ENCODE measurements at regions not wholly inside any gene's neighbourhood (a gene's known extent, or its start where the extent isn't known, plus 50 kb on each side); places are given as distances from the start of the nearest gene placed in this dataset.

- DNase-seq, result no peak
- Histone ChIP-seq H3K36me3 (no peaks in the 10 kb centered on the region), H3K4me3 (no peak overlapping the region), H3K27ac (no peak overlapping the region), H3K9me3 (no peaks in the 10 kb centered on the region), H3K27me3 (peaks cover 0 to 1% (median 0%) of the 10 kb centered on the region in 4 donors), H3K4me1 (no peaks in the 10 kb centered on the region)
- 69 to 78% methylated on average over 6 of the region's 6 CpGs for WGBS, 2 donors
- intact Hi-C loops (cut with DNase I), result no loop called here
- no peak for TF ChIP-seq POLR2A (IDR thresholded peaks at IDR 0.05)
- no peak for TF ChIP-seq CTCF (IDR thresholded peaks at IDR 0.05)
Observed at GRCh38 chr4:164368894-164369293, 385.0 kb upstream of the SMIM31 start.

DNA sequence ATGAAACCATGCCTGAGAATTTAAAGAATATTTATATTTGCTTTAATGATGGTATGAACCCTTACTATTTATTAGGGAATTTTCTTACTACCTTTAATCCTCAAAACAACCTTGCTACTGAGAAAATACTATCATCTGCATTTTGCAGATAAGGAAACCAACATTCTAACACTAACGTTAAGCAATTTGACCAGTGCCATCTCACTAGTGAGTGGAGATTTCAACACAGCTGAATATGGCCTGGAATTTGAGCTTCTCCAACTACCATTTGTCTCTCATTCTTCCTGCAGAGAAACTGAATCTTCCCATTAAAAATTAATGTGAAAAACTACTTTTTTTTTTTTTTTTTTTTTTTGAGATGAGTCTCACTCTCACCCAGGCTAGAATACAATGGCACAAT lies 380.9 kb upstream of the SMIM31 start:
- Histone ChIP-seq H3K4me1 (no peaks in the 10 kb centered on the region), H3K27me3 (peaks cover 0 to 3% (median 0%) of the 10 kb centered on the region in 4 donors), H3K4me3 (no peak overlapping the region), H3K9me3 (no peaks in the 10 kb centered on the region), H3K36me3 (no peaks in the 10 kb centered on the region), H3K27ac (no peak overlapping the region)
- no peak for DNase-seq
- 85 to 87% methylated on average over 1 of the region's 1 CpG for WGBS, 2 donors
- intact Hi-C loops (cut with DNase I), result no loop called here
- TF ChIP-seq CTCF (IDR thresholded peaks at IDR 0.05) (no peak), POLR2A (IDR thresholded peaks at IDR 0.05) (no peak)

DNA sequence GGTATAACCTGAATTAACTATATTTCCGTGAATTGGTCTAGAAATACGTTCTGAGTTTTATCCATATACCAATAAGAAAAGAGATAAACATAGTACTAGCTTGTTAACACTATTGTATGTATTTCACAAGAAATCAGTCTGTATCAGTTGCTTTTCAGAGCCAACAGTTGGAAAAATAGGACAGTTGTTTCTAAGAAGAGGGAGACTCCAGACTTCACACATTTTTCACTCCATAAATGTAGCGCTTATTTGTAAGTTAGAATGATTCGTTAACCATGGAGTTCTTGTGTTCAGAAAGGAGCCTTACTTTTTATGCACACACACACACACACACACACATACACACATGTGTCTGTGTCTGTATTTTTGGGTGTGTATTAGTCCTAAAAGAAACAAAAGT lies 376.7 kb upstream of the SMIM31 start:
- no peaks in the 10 kb centered on the region for H3K4me1 ChIP-seq
- WGBS, 2 donors, result 82% methylated on average over 4 of the region's 4 CpGs
- H3K4me3 ChIP-seq, result no peak overlapping the region
- no peaks in the 10 kb centered on the region for H3K36me3 ChIP-seq
- H3K9me3 ChIP-seq, result no peaks in the 10 kb centered on the region
- no peak for DNase-seq
- intact Hi-C loops (cut with DNase I), result no loop called here
- H3K27me3 ChIP-seq, result peaks cover 0 to 19% (median 1%) of the 10 kb centered on the region in 4 donors
- no peak for TF ChIP-seq POLR2A (IDR thresholded peaks at IDR 0.05)
- TF ChIP-seq CTCF (IDR thresholded peaks at IDR 0.05), result no peak
- no peak overlapping the region for H3K27ac ChIP-seq

DNA sequence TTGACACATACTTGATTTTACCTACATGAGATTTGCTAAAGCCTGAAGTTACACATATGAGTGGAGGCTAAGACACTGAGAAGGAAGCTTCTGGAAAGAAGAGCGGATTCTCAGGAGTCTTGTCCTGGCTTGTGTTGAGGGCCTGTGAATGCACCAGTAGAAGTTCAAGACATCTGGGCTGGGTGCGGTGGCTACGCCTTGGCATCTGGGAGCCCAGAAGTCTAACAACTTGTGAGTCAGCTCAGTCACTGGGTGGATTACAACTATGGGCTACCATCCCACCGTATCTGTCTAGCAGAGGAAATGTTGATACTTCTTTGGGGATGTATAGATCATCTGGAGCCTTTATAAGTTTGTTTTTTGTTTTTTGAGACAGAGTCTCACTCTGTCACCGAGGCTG lies 375.6 kb upstream of the SMIM31 start:
- DNase-seq, result no peak
- H3K36me3 ChIP-seq, result no peaks in the 10 kb centered on the region
- 52 to 84% methylated on average over 5 of the region's 5 CpGs for whole genome bisulfite sequencing, 2 donors
- TF ChIP-seq POLR2A (IDR thresholded peaks at IDR 0.05) (no peak), CTCF (IDR thresholded peaks at IDR 0.05) (no peak)
- H3K9me3 ChIP-seq, result no peaks in the 10 kb centered on the region
- H3K4me1 ChIP-seq, result peaks cover 1 to 8% (median 5%) of the 10 kb centered on the region in 3 donors
- peaks cover 0 to 30% (median 1%) of the 10 kb centered on the region in 4 donors for H3K27me3 ChIP-seq
- intact Hi-C loops (cut with DNase I), result no loop called here
- H3K27ac ChIP-seq, result no peak overlapping the region
- H3K4me3 ChIP-seq, result no peak overlapping the region

DNA sequence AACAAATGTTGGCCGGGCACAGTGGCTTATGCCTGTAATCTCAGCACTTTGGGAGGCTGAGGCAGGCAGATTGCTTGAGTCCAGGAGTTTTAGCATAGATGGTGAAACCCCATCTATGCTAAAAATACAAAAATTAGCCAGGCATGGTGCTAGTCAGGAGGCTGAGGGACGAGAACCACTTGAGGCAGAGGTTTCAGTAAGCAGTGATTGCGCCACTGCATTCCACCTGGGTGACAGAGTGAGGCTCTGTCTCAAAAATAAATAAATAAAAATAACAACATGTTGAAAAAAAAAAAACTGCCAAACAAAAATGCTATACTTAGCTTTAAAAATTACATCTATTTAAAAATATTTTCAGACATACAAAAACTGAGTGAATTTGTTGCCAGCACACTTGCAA lies 374.2 kb upstream of the SMIM31 start:
- H3K9me3 ChIP-seq, result no peaks in the 10 kb centered on the region
- TF ChIP-seq CTCF (IDR thresholded peaks at IDR 0.05) (no peak), POLR2A (IDR thresholded peaks at IDR 0.05) (no peak)
- H3K27me3 ChIP-seq, result peaks cover 0 to 43% (median 0%) of the 10 kb centered on the region in 4 donors
- H3K27ac ChIP-seq, result no peak overlapping the region
- H3K36me3 ChIP-seq, result no peaks in the 10 kb centered on the region
- WGBS, 2 donors, result 85 to 87% methylated on average over 3 of the region's 3 CpGs
- DNase-seq, result no peak
- H3K4me1 ChIP-seq, result peaks cover 5 to 17% (median 9%) of the 10 kb centered on the region in 3 donors
- no peak overlapping the region for H3K4me3 ChIP-seq
- intact Hi-C loops (cut with DNase I), result no loop called here
